LNCAP (cell line): ENCODE measurements at regions not wholly inside any gene's neighbourhood (a gene's known extent, or its start where the extent isn't known, plus 50 kb on each side); places are given as distances from the start of the nearest gene placed in this dataset.

ENCODE experiments used
- TF ChIP-seq, protein P1 (sequence below): fragments of 450-650 bp; IDR thresholded peaks from 2 replicates; pipeline ENCODE4 v1.5.1; 2017; ENCODE audit warnings: mild to moderate bottlenecking

DNA sequence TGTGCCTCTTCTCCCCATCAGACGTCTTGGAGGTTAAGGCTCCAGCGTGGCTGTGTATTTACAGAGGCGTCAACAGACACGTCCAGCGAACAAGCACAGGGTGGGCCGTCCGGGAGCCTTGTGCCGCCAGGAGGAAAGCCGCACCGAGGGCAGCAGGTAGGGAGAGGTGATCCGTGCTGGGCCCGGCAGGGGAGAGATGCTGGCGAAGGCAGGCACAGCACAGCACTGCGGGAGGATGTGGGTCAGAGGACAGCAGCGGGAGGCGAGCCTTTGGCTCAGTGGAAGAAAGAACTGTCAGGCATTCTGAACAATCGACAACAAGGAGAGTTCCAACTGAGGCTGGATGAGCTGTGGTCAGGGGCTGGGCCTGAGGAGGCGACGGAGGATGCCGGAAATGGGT is 144.1 kb upstream of the TNR start:
- TF ChIP-seq, protein P1, sequence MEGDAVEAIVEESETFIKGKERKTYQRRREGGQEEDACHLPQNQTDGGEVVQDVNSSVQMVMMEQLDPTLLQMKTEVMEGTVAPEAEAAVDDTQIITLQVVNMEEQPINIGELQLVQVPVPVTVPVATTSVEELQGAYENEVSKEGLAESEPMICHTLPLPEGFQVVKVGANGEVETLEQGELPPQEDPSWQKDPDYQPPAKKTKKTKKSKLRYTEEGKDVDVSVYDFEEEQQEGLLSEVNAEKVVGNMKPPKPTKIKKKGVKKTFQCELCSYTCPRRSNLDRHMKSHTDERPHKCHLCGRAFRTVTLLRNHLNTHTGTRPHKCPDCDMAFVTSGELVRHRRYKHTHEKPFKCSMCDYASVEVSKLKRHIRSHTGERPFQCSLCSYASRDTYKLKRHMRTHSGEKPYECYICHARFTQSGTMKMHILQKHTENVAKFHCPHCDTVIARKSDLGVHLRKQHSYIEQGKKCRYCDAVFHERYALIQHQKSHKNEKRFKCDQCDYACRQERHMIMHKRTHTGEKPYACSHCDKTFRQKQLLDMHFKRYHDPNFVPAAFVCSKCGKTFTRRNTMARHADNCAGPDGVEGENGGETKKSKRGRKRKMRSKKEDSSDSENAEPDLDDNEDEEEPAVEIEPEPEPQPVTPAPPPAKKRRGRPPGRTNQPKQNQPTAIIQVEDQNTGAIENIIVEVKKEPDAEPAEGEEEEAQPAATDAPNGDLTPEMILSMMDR: no peak

DNA sequence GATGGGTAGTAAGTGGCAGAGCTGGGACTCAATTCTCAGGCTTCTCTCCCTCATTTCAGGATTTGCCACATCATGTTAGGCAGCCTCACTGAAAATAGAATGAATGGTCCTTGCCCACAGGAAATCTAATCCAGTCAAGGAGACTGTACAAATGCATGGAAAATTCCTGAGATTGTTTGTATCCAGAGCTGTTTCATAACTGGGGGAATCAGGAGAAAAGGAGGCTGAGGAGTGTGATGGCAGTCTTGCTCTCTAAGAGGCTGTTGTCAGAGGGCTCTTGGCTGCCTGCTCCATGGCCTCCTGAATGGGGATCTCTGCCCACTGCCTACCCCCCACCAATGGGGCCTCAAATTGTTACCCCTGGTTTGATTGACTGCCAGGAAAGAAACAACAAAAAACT is 141.9 kb upstream of the TNR start:
- TF ChIP-seq, protein P1: no peak

DNA sequence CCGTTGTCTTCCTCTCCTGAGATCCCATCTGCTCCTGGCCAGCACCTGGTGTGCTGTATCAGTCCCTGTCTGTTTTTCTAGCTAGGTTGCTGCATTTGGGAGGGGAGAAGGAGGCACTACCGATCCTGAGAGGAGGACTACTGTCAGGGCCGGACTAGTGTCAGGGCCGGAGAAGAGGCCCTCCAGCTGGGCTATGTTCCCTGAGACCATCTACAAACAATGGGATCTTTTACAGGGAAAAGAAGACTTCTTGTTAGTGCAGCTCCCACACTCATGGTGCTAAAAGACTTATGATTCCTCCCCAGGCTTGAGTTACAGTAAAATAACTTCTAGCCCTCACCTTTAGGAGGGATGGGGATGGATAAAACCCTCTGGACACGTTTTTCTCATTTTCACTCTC is 141.0 kb upstream of the TNR start:
- TF ChIP-seq, protein P1: no peak

DNA sequence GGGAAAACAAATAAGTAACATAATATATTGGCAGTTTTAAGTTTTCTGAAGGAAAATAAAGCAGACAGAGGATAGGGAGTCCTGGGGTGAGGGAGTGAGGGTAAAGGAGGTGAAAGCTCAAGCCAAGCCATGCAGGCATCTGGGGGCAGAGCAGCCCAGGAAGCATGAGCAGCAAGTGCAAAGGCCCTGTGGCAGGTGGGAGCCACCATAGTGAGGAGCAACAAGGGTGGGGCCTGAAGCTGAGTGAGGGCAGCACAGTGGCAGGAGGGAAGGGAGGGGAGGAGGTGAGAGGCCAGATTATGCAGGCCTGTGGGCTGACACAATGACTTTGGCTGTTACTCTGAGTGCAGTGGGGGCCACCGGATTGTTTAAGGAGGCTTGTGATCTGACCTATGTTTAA is 138.8 kb upstream of the TNR start:
- TF ChIP-seq, protein P1: no peak

- TF ChIP-seq, protein P1: no peak
These were observed 138.0 kb upstream of the TNR start for GRCh38 chr1:175881246-175881976.

DNA sequence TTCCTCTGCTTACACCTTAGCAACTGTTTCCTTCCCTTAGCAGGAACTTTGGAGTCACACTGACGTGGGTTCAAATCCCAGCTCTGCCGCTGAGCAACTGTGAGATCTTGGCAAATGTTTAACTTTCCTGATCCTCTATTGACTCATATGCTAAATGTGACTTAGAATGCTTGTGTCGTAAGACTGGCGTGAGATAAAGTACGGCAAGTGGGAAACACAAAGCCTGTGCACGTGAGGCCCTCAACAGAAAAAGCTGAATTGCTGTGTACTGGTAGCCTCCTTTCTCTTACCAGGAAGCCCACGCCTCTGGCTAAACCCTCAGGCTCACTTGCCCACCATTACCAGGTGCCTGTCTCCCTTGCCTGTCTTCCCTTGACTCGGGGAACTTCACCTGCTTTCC is 135.4 kb upstream of the TNR start:
- TF ChIP-seq, protein P1: no peak

DNA sequence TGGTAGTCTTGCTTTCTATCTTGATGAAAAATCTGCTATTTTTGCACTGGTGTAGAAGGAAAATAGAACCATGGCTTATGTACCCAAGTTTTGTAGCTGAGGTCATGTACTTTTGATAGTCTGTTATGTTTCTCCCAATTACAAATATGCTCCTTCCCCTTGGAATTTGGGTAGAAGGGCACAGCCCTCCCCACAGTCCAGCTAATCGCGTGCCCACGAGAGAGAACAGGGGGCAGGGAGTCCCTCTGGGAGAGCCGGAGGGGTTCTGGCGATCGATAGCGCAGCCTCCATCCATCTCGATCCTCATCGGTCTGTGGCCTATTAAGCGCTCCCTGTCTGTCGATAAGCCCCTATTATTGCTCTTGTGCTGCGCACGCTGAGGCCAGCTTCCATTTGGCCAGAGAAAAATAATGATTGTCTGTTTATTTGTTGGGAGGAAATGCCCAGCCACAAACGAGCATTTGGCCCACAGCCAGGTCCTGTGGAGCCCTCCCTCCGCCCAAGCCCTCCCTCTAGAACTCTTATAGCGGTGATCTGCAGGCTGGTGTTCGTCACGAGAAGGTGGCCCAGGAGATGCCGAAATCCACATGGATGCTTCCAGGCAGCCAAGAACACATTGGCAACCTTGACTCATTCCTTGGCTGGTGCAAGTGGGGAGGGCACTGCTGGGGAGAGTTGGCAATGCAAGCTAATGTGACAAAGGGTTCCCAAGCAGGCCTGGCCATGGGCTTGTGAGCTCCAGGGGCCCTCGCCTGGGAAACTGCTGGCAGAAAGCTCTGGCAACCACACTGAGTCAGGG is 134.7 kb upstream of the TNR start:
- TF ChIP-seq, protein P1: no peak
